GM12873 (cell line): ENCODE measurements at regions not wholly inside any gene's neighbourhood (a gene's known extent, or its start where the extent isn't known, plus 50 kb on each side); places are given as distances from the start of the nearest gene placed in this dataset.

ENCODE experiments used
- TF ChIP-seq, protein P1 (sequence below): IDR thresholded peaks from 2 replicates; pipeline ENCODE4 v1.5.1; 2012; ENCODE audit warnings: low read depth, mild to moderate bottlenecking, moderate library complexity, low read length, control low read depth; ENCODE audit not compliant: insufficient read depth; ENCODE audit errors: missing control alignments

GRCh38 chr6:14290041-14290771, 172.6 kb downstream of the CD83 start:
- TF ChIP-seq, protein P1, sequence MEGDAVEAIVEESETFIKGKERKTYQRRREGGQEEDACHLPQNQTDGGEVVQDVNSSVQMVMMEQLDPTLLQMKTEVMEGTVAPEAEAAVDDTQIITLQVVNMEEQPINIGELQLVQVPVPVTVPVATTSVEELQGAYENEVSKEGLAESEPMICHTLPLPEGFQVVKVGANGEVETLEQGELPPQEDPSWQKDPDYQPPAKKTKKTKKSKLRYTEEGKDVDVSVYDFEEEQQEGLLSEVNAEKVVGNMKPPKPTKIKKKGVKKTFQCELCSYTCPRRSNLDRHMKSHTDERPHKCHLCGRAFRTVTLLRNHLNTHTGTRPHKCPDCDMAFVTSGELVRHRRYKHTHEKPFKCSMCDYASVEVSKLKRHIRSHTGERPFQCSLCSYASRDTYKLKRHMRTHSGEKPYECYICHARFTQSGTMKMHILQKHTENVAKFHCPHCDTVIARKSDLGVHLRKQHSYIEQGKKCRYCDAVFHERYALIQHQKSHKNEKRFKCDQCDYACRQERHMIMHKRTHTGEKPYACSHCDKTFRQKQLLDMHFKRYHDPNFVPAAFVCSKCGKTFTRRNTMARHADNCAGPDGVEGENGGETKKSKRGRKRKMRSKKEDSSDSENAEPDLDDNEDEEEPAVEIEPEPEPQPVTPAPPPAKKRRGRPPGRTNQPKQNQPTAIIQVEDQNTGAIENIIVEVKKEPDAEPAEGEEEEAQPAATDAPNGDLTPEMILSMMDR, result no peak

DNA sequence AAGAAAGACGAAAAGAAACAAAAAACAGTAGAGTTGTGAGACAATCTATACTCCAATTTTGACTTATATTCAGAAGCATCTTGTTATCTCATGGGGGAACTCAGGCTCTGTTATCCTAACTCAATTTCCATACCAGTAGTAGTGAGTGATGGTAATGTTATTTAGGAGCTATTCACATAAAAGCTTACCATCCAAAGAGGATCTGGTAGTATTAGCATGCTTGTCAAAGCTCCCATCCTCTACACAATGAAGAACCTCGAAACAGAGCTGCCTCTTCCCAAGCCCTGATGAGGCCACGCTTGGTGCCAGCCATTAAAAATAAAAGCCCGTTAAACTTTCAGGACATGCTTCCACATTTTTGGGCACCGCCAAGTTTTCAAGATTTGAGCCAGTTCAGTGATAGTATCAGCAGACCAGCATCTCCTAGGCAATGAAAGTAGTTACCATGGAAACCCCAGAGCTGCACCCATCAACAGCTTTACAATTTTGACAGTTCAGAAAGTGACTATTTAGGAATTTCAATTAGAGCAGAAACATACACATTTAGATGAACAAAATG, 173.3 kb downstream of the CD83 start:
- TF ChIP-seq, protein P1, result no peak

GRCh38 chr6:14291331-14291730, 173.8 kb downstream of the CD83 start:
- TF ChIP-seq, protein P1, result no peak

- TF ChIP-seq, protein P1, result no peak
These were observed 174.5 kb downstream of the CD83 start for GRCh38 chr6:14292119-14292518.

DNA sequence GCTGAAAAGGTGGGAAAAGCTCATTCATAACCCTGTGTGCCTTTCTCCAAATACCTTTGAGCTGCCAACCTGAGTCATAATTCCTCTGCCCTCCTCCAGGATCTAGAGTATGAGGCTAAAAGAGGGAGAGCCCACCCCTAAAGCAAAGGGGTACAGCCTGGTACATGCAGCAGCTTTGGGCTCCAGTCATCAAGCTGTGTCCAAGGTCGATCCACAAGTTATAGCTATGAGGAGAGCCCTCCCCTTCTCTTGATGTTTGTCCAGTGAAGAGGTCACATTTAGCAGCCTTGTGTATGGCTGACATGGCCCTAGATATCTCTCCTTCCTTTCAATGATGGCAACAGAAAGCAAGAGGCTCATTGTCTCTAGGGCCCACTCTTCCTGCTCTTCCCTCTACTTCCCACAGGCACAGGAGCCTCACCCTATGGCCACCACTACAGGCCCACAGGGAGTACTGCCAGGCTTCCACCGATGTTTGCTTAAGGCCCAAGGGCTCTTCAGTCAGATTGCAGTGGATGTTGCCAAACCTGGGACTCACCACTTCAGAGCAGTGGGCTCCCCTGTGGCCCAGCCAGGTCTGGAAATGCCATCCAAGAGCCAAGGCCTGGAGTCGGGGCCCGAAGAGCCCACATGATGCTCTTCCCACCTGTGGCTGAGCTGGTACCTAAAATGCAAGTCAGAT, 176.8 kb downstream of the CD83 start:
- TF ChIP-seq, protein P1, result no peak

GRCh38 chr6:14305131-14305530, 187.6 kb downstream of the CD83 start:
- TF ChIP-seq, protein P1, result no peak

GRCh38 chr6:14305624-14306023, 188.1 kb downstream of the CD83 start:
- TF ChIP-seq, protein P1, result no peak
